ENCODE measurements at regions not wholly inside any gene's neighbourhood (a gene's known extent, or its start where the extent isn't known, plus 50 kb on each side); places are given as distances from the start of the nearest gene placed in this dataset.
"Not testable (repeated sequence)": the region's sequence is repeated elsewhere in the genome, so short reads cannot be mapped to it uniquely, and the experiment has no call there.

DNA sequence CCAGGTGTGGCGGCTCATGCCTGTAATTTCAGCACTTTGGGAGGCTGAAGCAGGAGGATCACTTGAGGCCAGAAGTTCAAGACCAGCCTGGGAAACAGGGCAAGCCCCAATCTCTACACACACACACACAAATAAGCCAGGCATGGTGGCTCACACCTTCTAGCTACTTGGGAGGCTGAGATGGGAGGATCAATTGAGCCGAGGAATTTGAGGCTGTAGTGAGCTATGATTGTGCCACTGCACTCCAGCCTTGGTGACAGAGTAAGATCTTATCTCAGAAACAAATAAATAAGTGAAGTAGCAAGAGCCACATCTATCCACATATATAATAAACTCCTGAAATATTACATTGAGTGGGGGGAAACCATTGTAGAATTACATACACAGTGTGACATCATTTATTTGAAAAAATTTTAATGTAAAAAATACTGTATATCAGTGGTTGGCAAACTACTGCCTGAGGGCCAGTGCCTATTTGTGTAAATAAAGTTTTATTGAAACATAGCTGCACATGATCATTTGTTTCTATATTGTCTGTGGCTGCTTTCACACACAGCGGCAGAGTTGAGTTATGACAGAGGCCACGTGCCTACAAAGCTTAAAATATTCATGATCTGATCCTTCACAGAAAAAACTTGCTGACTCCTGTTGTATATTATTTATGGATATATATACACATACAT lies 54.7 kb upstream of the ARHGEF7 start:
- no peaks in the 10 kb centered on the region for H3K9me1 ChIP-seq (ENCODE audit: control insufficient read depth, extremely low read depth, insufficient read depth, low read length)
- no peak overlapping the region for H3K4me2 ChIP-seq (ENCODE audit: control insufficient read depth, extremely low read depth, insufficient read depth, low read depth, low read length)
- no peak overlapping the region for H3K9ac ChIP-seq (ENCODE audit: control insufficient read depth, extremely low read depth, insufficient read depth, low read length)
- H3K36me3 ChIP-seq (ENCODE audit: control insufficient read depth in 2 of 2, extremely low read depth in 1 of 2, insufficient read depth in 2 of 2, low read length in 2 of 2), result no peaks in the 10 kb centered on the region
- no peaks in the 10 kb centered on the region for H3K4me1 ChIP-seq (ENCODE audit: control insufficient read depth, extremely low read depth, insufficient read depth, low read length)
- no peak for FAIRE-seq
- TF ChIP-seq EZH2 (IDR thresholded peaks at IDR 0.05; ENCODE audit: low read length), result no peak
- TF ChIP-seq, protein P1, sequence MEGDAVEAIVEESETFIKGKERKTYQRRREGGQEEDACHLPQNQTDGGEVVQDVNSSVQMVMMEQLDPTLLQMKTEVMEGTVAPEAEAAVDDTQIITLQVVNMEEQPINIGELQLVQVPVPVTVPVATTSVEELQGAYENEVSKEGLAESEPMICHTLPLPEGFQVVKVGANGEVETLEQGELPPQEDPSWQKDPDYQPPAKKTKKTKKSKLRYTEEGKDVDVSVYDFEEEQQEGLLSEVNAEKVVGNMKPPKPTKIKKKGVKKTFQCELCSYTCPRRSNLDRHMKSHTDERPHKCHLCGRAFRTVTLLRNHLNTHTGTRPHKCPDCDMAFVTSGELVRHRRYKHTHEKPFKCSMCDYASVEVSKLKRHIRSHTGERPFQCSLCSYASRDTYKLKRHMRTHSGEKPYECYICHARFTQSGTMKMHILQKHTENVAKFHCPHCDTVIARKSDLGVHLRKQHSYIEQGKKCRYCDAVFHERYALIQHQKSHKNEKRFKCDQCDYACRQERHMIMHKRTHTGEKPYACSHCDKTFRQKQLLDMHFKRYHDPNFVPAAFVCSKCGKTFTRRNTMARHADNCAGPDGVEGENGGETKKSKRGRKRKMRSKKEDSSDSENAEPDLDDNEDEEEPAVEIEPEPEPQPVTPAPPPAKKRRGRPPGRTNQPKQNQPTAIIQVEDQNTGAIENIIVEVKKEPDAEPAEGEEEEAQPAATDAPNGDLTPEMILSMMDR (optimal IDR thresholded peaks at IDR 0.05 in 1 of 3, IDR thresholded peaks at IDR 0.05 in 1 of 3, conservative IDR thresholded peaks at IDR 0.05 in 1 of 3; ENCODE audit: extremely low read depth in 1 of 3, insufficient read depth in 2 of 3, low read length in 3 of 3), result no peak
- no peak overlapping the region for H3K4me3 ChIP-seq (ENCODE audit: control insufficient read depth in 2 of 3, extremely low read depth in 1 of 3, insufficient read depth in 2 of 3, low read depth in 1 of 3, low read length in 3 of 3)
- no peaks in the 10 kb centered on the region for H4K20me1 ChIP-seq (ENCODE audit: control insufficient read depth, extremely low read depth, insufficient read depth, low read length)
- DNase-seq (ENCODE audit: low read depth, low spot score), result no peak
- H3K27me3 ChIP-seq (ENCODE audit: control insufficient read depth, extremely low read depth, insufficient read depth, low read length), result no peaks in the 10 kb centered on the region
- H2AFZ ChIP-seq (ENCODE audit: control insufficient read depth, low read length), result no peak overlapping the region
- no peaks in the 10 kb centered on the region for H3K9me3 ChIP-seq (ENCODE audit: control insufficient read depth, low read depth, low read length)
- H3K79me2 ChIP-seq (ENCODE audit: control insufficient read depth, insufficient read depth, low read length), result no peaks in the 10 kb centered on the region
- dilution Hi-C loops (cut with MboI; ENCODE audit: extremely low pct_ligation_motif_present, low sequenced_read_pairs), result no loop called here
- no peak overlapping the region for H3K27ac ChIP-seq (ENCODE audit: control insufficient read depth, insufficient read depth, low read length)

- DNase-seq (ENCODE audit: low read depth, low spot score) (no peak), FAIRE-seq (no peak)
- H2AFZ ChIP-seq (ENCODE audit: control insufficient read depth, low read length), result no peak overlapping the region
- no peak overlapping the region for H3K4me3 ChIP-seq (ENCODE audit: control insufficient read depth in 2 of 3, extremely low read depth in 1 of 3, insufficient read depth in 2 of 3, low read depth in 1 of 3, low read length in 3 of 3)
- H3K27ac ChIP-seq (ENCODE audit: control insufficient read depth, insufficient read depth, low read length), result no peak overlapping the region
- no peaks in the 10 kb centered on the region for H3K79me2 ChIP-seq (ENCODE audit: control insufficient read depth, insufficient read depth, low read length)
- no peaks in the 10 kb centered on the region for H3K9me1 ChIP-seq (ENCODE audit: control insufficient read depth, extremely low read depth, insufficient read depth, low read length)
- no peaks in the 10 kb centered on the region for H4K20me1 ChIP-seq (ENCODE audit: control insufficient read depth, extremely low read depth, insufficient read depth, low read length)
- dilution Hi-C loops (cut with MboI; ENCODE audit: extremely low pct_ligation_motif_present, low sequenced_read_pairs), result no loop called here
- no peak overlapping the region for H3K4me2 ChIP-seq (ENCODE audit: control insufficient read depth, extremely low read depth, insufficient read depth, low read depth, low read length)
- no peak for TF ChIP-seq EZH2 (IDR thresholded peaks at IDR 0.05; ENCODE audit: low read length)
- TF ChIP-seq, protein P1 (optimal IDR thresholded peaks at IDR 0.05 in 1 of 3, IDR thresholded peaks at IDR 0.05 in 1 of 3, conservative IDR thresholded peaks at IDR 0.05 in 1 of 3; ENCODE audit: extremely low read depth in 1 of 3, insufficient read depth in 2 of 3, low read length in 3 of 3), result no peak
- H3K36me3 ChIP-seq (ENCODE audit: control insufficient read depth in 2 of 2, extremely low read depth in 1 of 2, insufficient read depth in 2 of 2, low read length in 2 of 2), result no peaks in the 10 kb centered on the region
- no peak overlapping the region for H3K9ac ChIP-seq (ENCODE audit: control insufficient read depth, extremely low read depth, insufficient read depth, low read length)
- H3K4me1 ChIP-seq (ENCODE audit: control insufficient read depth, extremely low read depth, insufficient read depth, low read length), result no peaks in the 10 kb centered on the region
- H3K9me3 ChIP-seq (ENCODE audit: control insufficient read depth, low read depth, low read length), result no peaks in the 10 kb centered on the region
- no peaks in the 10 kb centered on the region for H3K27me3 ChIP-seq (ENCODE audit: control insufficient read depth, extremely low read depth, insufficient read depth, low read length)
Measured at GRCh38 chr13:111058796-111059506, 56.2 kb upstream of the ARHGEF7 start.

DNA sequence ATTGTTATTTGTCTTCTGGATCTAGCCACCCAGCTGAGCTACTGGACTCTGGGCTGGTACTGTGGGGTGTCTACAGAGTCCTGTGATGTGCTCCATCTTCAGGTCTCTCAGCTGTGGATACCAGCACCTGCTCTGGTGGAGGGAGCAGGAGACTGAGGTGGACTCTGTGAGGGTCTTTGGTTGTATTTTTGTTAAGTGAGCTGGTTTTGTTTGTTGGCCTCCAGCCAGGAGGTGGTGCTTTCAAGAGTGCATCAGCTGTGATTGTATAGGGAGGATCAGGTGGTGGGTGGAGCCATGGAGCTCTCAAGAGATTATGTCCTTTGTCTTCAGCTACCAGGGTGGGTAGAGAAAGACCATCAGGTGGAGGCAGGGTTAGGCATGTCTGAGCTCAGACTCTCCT lies 56.8 kb upstream of the ARHGEF7 start:
- H3K79me2 ChIP-seq (ENCODE audit: control insufficient read depth, insufficient read depth, low read length); H4K20me1 ChIP-seq (ENCODE audit: control insufficient read depth, extremely low read depth, insufficient read depth, low read length); H3K27ac ChIP-seq (ENCODE audit: control insufficient read depth, insufficient read depth, low read length); H3K36me3 ChIP-seq (ENCODE audit: control insufficient read depth in 2 of 2, extremely low read depth in 1 of 2, insufficient read depth in 2 of 2, low read length in 2 of 2); FAIRE-seq; H3K27me3 ChIP-seq (ENCODE audit: control insufficient read depth, extremely low read depth, insufficient read depth, low read length); H3K4me1 ChIP-seq (ENCODE audit: control insufficient read depth, extremely low read depth, insufficient read depth, low read length); H2AFZ ChIP-seq (ENCODE audit: control insufficient read depth, low read length); H3K4me2 ChIP-seq (ENCODE audit: control insufficient read depth, extremely low read depth, insufficient read depth, low read depth, low read length); H3K9me1 ChIP-seq (ENCODE audit: control insufficient read depth, extremely low read depth, insufficient read depth, low read length); DNase-seq (ENCODE audit: low read depth, low spot score); H3K4me3 ChIP-seq (ENCODE audit: control insufficient read depth in 2 of 3, extremely low read depth in 1 of 3, insufficient read depth in 2 of 3, low read depth in 1 of 3, low read length in 3 of 3); H3K9me3 ChIP-seq (ENCODE audit: control insufficient read depth, low read depth, low read length); H3K9ac ChIP-seq (ENCODE audit: control insufficient read depth, extremely low read depth, insufficient read depth, low read length); dilution Hi-C loops (cut with MboI; ENCODE audit: extremely low pct_ligation_motif_present, low sequenced_read_pairs): not testable (repeated sequence)
